MM.1S (cell line): ENCODE measurements at regions not wholly inside any gene's neighbourhood (a gene's known extent, or its start where the extent isn't known, plus 50 kb on each side); places are given as distances from the start of the nearest gene placed in this dataset.
"Not testable (repeated sequence)": the region's sequence is repeated elsewhere in the genome, so short reads cannot be mapped to it uniquely, and the experiment has no call there.

Experiments used
- EZH2 ChIP-seq: fragments of 300-600 bp; sonication (generic); optimal IDR thresholded peaks from 2 replicates; pipeline ENCODE3; 2017; ENCODE audit warnings: low read depth, mild to moderate bottlenecking, antibody characterized with exemption, low read length, mixed read lengths
- EZH2phosphoT487 ChIP-seq: fragments of 300-600 bp; sonication (generic); IDR thresholded peaks from 2 replicates; pipeline ENCODE4 v1.6.1; 2018; ENCODE audit warnings: antibody characterized with exemption, low read length
- TF ChIP-seq, protein P1 (sequence below): fragments of 300-600 bp; sonication (generic); IDR thresholded peaks from 2 replicates; pipeline ENCODE4 v1.5.1; 2016; ENCODE audit warnings: antibody characterized with exemption, low read length, mixed read lengths

DNA sequence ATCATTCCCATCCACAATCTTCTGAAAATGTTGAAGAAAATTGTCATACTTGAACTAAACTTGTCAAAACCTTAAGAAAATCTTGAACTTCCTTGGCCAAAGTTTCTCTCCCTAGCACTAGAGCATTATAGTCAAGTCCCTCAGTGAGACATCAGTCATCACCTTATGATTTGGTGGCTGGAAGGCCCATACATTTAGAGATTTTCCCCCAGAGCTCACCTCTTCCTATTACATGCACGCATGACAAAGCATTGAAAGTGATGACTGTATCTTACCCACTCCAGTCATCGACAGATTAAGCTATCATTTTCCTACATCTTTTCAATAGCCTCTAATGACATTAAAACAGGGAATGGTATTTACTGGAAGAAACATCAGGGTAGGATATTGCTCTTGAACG is 948.8 kb downstream of the TMEM121 start:
- TF ChIP-seq, protein P1, sequence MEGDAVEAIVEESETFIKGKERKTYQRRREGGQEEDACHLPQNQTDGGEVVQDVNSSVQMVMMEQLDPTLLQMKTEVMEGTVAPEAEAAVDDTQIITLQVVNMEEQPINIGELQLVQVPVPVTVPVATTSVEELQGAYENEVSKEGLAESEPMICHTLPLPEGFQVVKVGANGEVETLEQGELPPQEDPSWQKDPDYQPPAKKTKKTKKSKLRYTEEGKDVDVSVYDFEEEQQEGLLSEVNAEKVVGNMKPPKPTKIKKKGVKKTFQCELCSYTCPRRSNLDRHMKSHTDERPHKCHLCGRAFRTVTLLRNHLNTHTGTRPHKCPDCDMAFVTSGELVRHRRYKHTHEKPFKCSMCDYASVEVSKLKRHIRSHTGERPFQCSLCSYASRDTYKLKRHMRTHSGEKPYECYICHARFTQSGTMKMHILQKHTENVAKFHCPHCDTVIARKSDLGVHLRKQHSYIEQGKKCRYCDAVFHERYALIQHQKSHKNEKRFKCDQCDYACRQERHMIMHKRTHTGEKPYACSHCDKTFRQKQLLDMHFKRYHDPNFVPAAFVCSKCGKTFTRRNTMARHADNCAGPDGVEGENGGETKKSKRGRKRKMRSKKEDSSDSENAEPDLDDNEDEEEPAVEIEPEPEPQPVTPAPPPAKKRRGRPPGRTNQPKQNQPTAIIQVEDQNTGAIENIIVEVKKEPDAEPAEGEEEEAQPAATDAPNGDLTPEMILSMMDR = not testable (repeated sequence)
- not testable (repeated sequence) for TF ChIP-seq EZH2, EZH2phosphoT487
